ENCODE measurements at regions not wholly inside any gene's neighbourhood (a gene's known extent, or its start where the extent isn't known, plus 50 kb on each side); places are given as distances from the start of the nearest gene placed in this dataset.

GRCh38 chr15:99514306-99514705, 51.5 kb upstream of the MEF2A start:
- no peak for TF ChIP-seq CTCF (IDR thresholded peaks at IDR 0.05; ENCODE audit: low read depth, low read length)

More at GRCh38 chr15:99514306-99514705, 51.5 kb upstream of the MEF2A start:
- no peak overlapping the region for H3K4me3 ChIP-seq (ENCODE audit: low read depth, low read length)
